ENCODE measurements at regions not wholly inside any gene's neighbourhood (a gene's known extent, or its start where the extent isn't known, plus 50 kb on each side); places are given as distances from the start of the nearest gene placed in this dataset.
"Not testable (repeated sequence)": the region's sequence is repeated elsewhere in the genome, so short reads cannot be mapped to it uniquely, and the experiment has no call there.

GRCh38 chr6:164692772-164693510, 616.5 kb downstream of the C6orf118 start:
- DNase-seq = no peak

GRCh38 chr6:164690702-164691500, 618.5 kb downstream of the C6orf118 start:
- DNase-seq = no peak

DNA sequence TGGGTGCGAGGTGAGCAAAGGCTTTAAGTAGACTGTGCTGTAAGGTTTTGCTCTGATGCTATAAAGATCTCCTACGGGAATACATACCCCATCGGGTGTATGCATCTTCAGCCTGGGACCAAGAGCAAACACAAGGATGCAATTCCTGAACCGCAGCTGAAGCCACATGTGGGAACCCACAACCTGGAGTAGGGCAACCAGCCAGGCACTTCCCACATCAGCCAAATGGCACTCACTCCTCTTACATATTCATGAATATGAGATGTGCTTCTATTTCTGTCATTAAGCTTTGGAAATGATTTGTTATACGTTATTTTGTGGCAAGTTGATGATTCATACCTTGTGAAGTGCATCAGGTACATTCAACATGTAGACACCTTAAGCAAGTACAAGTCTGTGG, 619.2 kb downstream of the C6orf118 start:
- DNase-seq = no peak

DNA sequence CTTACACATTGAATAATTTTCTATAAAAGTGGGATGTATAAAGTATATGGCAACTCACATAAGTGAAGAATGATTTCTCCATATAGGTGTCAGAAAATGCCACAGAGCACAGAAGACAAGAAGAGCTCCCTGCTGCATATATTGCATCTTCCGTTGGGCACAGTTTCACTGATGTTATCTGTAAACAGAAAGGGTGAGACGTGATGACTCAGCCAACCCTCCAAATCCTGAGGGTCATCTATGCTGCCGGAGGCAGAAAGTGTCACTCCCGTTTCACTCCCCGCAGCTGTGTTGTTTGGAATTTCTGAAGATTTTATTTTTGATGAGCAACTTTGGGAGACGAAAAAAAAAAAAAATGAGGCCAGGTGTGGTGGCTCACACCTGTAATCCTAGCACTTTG, 644.1 kb downstream of the C6orf118 start:
- no peak for DNase-seq

- DNase-seq = no peak
Measured at GRCh38 chr6:164663634-164664033, 645.8 kb downstream of the C6orf118 start.

DNA sequence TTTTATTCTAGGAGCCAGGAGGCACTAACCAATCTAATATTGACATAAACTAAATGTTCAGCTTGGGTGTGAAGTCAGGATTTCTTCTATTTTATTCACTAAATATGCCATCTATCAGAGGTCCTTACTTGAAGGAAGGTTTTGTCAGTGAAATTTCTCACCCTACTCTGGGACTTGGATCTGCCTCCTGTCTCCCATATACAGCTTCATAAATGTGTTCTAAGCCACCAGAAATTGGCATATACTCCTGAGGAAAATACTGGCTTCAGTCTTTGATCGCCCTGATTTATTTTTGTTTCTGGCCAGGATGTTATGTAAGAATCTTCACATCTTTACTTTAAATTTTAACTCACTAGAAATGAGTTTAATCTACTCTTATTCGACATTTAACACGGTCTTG, 647.7 kb downstream of the C6orf118 start:
- DNase-seq = no peak

DNA sequence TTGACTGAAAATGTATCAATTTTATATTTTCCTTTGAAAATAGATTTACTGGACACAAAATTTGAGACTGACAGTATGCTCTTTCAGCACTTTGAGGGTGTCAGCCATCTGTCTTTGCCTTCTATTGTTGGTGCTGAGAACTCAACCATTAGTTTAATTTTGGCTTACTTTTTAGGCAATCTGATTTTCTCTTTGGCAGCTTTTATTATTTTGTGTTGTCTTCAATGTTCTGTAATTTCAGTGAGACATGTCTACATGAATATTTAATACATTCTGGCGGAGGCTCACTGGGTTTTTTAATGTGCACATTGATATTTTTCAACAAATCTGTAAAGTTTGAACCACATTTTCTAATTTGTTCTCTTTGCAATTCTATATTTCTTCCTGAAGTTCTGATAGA, 648.6 kb downstream of the C6orf118 start:
- DNase-seq = no peak

DNA sequence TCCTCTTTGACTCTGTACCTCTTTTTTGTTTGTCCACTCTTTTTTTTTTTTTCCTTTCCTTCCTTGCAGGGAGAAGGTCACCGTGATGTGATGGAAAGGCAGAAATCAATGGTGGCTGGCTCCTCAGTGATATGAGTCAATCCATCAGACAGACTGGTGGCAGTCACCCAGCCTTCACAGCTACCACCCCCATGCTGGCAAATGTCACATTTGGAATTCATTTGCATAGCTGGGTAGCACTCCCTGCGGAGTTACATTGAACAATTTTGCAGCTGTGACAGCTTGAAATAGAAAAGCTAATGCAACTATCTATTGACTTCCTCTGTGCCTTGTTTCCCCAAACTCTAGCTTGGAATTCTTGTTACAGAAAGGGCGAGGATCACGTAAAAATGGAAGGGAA, 668.4 kb downstream of the C6orf118 start:
- DNase-seq = no peak

- no peak for DNase-seq
Measured at GRCh38 chr6:164628302-164628931, 681.0 kb downstream of the C6orf118 start.

GRCh38 chr6:164616917-164617524, 692.4 kb downstream of the C6orf118 start:
- no peak for DNase-seq

GRCh38 chr6:164612751-164613150, 696.7 kb downstream of the C6orf118 start:
- DNase-seq = no peak

- not testable (repeated sequence) for DNase-seq
Measured at GRCh38 chr6:164610859-164611258, 698.5 kb downstream of the C6orf118 start.

DNA sequence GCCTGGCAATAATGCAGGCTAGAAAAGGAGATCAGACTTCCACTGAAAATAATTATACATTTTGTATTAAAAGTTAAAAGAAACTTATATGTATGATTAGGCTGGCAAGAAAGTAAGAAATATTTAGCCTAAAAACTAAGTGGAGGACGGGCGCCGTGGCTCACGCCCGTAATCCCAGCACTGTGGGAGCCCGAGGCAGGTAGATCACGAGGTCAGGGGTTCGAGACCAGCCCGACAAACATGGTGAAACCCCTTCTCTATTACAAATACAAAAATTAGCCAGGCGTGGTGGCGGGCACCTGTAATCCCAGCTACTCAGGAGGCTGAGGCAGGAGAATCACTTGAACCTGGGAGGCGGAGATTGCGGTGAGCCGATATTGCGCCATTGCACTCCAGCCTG, 707.0 kb downstream of the C6orf118 start:
- DNase-seq = not testable (repeated sequence)

GRCh38 chr6:164581563-164581962, 727.8 kb downstream of the C6orf118 start:
- DNase-seq = no peak

DNA sequence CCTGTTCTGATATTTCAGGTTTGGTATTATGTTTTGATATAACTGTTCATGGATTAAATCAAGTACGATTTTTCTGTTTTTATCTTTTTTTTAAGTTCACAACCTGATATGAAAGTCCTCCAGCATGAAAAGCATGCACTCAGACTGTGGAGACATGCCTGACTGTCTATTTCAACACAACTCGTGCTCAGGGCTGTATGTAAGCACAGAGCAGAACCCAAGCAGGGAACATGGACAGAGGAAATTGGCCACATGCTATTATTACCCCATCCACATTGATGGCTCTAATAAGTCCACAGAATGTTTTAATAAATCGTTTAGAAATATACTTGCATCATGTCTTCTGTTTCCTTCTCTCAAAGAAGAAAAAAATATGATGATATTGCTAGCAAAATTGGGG, 730.4 kb downstream of the C6orf118 start:
- no peak for DNase-seq

DNA sequence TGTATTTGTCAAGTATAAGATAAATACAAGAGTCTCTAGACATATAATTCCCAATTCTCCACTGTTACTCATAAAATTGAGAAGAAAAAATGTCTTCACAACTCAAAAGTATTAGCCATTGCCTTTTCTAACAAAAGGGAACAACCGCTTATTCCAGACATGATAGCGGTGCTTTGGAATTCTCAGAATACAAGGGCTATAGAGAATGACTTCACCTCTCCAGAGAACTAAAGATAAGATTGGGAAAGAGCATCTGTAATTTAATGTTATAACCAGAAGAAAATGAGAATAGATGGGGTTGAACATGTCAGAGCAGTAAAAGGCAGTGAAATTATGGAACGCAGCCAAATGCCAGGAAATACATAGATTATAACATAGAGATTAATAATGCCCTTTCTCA, 730.8 kb downstream of the C6orf118 start:
- DNase-seq = no peak

GRCh38 chr6:164570801-164571200, 738.6 kb downstream of the C6orf118 start:
- no peak for DNase-seq

DNA sequence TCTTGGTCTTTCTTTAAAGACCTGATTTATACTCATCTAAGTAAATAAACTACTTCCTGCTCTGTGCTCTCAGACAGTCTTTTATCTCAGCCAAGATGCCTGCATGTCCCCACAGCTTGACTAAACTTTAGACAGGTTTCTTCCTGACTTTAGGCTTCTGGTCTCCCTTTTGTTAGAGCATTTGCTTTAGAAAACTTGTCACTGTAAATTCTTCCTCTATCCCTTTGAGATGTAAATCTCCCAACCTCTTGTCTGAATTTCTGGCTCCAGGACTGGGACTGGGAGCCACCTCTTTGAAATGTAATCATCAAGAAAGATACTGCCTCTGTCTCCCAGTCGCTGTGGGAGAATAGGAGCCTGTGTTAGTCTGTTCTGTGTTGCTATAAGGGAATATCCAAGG, 739.9 kb downstream of the C6orf118 start:
- DNase-seq = no peak

GRCh38 chr6:164563924-164564323, 745.5 kb downstream of the C6orf118 start:
- no peak for DNase-seq

GRCh38 chr6:164561656-164562055, 747.7 kb downstream of the C6orf118 start:
- DNase-seq = no peak

- no peak for DNase-seq
Measured at GRCh38 chr6:164554700-164555476, 754.5 kb downstream of the C6orf118 start.

GRCh38 chr6:164554226-164554625, 755.2 kb downstream of the C6orf118 start:
- DNase-seq = no peak

DNA sequence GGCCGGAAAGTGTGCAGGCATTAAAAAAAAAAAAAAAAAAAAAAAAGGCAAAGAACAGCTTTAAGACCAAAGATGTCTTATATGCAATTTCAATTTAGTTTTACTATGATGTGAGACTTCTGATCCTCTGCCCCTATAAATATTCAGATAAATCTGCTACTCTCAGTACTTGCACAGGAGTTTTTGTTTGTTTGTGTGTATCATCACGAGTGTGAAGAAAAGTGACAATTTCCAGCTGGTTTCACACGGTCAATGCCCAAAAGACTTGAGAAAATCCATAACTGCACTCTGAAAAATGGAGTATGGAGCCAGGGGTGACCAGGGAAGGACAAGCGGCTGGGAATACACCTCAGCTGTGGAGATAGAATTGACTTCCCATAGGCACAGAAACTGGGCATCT, 757.7 kb downstream of the C6orf118 start:
- no peak for DNase-seq
